GM04503 (cell line): ENCODE measurements at regions not wholly inside any gene's neighbourhood (a gene's known extent, or its start where the extent isn't known, plus 50 kb on each side); places are given as distances from the start of the nearest gene placed in this dataset.

ENCODE experiments used
- DNase-seq: peaks from one replicate; pipeline ENCODE4 v3.0.0-alpha.2; 2012; ENCODE audit warnings: low read depth

DNA sequence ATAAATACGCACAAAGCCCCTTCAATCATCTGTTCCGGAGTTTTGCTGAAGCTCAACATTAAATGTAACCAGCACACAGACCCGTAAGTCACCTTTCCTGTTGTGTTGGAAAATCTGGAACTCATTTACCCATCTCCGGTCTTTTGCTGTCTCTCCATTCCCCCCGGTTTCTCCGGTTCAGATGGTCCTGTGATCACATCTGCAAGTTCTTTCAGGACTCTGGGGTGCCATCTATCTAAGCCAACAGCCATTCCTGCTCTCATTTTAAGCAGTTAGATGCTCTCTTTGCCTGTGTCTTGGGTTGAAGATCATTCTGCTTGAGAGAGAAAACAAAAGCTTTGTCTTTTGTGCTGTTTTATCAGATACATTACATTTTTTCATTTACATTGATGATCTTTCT, 91.7 kb upstream of the TGIF1 start:
- DNase-seq = no peak

DNA sequence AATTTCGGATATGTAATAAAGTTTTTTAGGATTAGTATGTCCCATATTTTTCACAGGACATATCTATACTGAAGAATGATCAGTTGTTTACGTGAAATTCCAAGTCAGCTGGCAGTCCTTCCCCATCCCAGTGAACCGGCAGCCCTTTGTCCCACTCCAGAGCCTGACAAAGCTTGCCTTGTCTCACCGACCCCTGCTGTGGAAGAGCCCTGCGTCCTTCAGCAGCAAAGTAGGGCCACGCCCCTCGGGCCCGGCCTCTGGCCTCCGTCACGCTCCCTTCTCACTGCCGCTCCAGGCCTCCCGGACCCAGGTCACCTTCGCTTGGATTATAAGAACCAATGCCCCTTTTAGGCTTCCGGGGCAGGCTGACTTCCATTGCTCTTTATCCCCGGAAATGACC, 89.8 kb upstream of the TGIF1 start:
- no peak for DNase-seq

DNA sequence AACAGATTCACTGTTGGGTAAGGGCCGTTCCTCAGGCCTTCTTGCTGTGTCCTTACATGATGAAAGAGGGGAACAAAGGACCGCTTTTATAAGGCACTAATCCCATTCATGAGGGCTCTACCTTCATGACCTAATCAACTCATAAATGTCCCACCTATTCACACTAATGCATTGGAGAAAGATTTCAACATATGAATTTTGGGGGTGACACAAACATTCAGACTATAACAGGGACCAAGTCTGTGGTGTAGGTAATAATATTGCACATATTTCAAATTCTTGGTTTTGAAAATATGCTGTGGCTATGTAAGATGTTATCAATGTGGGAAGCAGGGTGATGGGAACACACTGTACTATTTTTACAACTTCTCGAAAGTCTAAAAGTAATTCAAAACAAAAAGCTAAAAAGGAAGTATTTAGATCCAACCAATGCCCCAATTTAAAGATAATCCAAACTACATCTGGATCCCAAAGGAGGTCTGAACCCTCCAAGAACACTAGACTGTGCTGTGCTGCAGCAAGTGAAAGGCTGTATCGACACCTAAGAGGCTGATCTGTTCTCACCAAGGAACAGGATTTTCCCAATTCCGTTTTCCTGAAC, 82.4 kb upstream of the TGIF1 start:
- DNase-seq = peak; percentile 13

DNA sequence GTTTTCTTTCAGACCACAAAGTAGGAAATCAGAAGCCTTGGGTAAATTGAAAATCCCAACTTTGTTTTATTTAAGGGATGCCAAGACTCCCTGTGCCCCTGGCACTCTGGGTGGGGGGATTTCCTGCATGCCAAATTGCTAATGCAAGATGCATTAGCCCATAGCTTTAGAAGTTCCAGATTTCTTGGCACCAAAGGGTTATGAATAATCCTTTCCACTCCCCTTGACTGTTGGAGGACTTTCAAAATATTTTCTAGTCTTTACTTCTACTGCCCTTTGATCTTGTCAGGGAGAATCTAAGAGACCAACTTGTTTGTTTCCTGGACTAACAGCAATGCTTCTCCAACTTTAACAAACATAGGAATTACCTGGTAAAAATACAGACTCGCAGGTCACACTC, 81.8 kb upstream of the TGIF1 start:
- peak; percentile 15 for DNase-seq

DNA sequence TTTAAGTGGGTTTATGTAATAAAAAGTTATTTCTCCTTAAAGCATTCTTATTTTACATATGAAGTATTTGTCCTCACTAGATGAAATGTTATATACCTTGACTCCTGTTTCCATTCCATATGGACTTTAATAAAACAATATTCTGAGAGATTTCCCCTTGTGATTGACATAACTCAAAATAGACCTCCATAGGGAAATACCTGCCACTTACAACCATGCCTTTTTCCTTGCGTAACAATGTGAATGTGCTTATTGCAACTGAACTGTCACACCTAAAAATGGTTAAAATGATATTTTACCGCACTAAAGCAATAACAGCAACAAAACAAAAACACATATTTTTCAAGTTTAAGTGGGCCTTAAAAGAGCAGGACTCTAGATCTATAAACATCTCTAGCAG, 70.3 kb upstream of the TGIF1 start:
- no peak for DNase-seq

DNA sequence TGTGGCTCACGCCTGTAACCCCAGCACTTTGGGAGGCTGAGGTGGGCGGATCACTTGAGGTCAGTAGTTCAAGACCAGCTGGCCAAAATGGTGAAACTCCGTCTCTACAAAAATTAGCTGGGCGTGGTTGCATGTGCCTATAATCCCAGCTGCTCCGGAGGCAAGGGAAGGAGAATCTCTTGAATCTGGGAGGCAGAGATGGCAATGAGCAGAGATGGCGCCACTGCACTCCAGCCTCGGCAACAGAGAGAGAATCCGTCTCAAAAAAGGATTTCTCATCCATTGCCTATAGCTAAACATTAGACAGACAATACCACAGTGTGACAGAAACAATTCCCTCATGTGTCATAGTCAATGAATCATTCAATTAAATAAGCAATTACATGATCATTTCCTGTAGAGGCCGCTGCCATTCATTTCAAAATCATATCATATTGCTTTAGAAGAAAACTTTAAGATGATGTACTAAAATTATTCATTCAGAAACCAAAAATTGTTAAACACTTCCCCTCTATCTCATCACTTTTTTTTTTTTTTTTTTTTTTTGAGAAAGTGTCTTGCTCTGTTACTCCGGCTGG, 69.5 kb upstream of the TGIF1 start:
- no peak for DNase-seq

DNA sequence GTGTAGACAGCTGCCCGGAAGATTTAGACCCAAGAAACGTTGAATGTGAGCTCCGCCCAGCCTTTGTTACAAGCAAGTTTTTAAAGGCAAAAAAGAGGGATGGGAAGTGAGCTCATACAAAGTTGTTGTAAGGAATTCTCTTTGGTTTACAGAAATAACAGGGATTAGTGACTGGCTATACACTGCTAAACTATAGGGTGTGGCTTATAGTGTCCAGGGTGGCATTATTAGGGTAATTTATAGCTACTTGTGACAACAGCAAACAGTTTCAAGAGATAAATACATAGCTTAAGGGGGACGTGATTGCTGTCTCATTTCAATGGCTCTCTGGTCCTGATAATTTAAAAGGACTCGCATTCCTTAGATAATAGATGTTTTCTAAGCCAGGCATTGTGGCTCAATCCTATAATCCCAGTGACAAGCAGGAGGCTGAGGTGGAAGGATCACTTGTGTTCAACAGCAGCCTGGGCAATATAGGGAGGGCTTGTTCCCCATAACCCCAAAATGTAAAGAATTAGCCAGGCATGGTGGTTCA, 66.5 kb upstream of the TGIF1 start:
- DNase-seq = no peak

DNA sequence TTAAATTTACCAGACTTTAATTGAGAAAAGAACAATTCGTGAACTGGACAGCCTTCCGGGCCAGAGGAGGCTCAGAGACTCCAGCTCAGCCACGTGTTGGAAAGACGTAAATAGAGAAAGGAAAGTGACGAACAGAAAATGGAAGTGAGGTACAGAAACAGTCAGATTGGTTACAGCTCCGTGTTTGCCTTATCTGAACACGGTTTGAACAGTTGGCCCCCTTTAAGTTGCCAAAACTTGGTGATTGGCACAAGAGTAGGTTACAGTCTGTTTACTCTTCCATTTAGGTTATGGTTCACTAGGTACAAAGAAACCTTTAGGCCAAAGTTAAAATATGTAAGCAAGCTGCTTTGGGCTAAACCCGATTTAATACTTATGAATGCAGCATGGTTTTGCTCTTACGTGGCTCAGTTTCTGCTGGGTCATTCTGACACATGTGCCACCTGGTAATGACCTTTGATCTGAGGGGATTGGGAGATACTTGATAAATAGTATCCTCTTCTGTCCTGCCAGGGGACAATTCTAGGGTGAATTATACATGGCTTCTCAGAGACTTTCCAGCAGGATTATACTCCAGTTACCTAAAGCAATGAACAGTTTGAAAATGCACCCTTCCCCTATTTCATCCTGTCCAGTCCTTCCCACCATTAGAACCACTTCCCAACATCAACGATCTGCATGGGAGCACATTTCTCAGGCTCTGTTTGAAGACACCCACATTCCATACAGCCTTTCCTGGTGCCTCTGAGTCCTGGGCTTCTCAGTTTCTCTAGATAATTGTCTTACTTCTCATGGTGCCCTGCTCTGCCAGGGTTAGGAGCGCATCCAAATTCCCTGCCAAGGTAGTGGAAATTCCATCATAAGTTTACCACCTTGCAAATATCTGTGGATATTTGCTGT, 65.1 kb upstream of the TGIF1 start:
- DNase-seq = no peak

DNA sequence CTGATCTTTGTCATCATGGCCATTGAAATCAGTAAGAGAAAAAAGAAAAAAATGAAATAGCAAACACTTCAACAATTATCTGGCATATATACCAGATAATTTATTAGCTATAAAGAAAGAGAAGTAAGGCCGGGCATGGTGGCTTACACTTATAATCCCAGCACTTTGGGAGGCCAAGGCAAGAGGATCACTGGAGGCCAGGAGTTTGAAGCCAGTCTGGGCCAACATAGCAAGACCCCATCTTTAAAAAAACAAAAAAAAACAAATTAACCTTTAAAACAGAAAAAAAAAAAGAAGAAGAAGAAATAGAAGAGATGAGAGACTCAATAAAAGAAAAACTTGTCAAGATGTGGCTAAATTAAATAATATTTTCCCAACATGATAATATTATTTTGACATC, 61.6 kb upstream of the TGIF1 start:
- no peak for DNase-seq

DNA sequence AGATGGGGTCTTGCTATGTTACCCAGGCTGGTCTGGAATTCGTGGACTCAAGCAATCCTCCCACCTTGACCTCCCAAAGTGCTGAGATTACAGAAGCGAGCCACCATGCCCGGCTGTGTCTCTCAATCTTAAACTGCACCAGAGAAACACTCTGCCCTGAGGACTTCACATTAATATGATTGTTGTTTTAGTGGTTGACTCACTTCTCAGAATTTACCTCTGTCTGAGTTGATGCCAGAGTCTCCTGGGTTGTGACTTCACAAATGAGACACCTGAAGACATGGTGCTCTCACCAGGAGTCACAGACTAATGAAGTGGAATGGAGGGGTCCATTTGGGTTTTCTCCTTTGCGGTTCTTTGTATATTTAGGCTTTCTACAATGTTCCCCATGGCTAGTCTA, 61.0 kb upstream of the TGIF1 start:
- DNase-seq = no peak

DNA sequence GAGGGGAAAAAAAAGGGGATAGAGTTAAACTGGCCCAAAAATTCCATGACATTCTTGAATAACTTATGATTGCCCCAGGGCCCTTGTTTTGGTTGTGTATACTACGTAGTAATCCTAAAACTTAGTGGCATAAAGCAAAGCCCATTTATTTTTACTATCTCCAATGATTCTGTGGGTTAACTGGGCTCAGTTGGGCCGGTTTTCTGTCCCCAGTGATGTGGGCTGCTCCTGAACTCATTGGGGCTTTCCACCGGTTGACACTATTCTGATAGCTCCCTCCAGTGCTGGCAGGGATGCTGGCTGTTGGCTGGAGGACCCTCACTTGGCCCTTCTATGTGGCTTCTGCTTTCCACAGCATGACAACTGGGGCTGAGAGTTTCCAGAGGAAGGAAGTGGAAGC, 60.0 kb upstream of the TGIF1 start:
- no peak for DNase-seq

DNA sequence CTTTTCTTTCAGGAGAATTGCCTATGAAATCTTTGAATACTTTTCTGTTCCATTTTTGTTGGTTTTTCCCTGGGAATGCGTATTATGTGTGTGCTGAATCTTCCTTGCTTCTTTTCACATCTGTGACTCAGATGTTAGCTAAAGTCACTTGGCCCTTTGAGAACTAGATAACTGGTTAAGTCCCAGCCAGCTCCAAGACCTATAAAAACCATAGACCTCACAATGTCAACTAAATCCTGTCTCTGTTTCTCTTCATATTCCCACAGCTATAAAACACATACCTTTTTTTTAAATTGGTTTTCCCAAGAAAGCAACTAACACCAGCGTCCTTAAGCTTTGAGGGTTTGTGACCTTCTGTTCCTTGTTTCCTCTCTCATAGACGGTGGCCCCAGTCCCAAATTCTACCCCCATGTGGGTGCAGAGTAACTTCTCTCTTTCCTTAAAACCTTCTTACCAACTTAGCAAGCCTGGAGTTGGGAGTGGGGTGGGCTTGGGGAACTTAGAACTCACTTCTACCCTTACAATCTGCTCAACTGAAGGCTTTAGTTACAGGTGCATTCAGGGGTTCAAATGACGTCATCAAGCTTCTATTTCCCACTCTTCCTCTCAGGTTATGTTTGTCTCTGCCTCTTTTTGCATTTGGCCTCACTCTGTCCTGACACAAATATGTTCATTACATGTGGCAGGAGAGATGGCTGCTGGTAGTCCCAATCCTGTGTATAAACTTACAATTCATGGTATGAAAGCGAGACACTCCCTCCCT, 58.1 kb upstream of the TGIF1 start:
- no peak for DNase-seq

DNA sequence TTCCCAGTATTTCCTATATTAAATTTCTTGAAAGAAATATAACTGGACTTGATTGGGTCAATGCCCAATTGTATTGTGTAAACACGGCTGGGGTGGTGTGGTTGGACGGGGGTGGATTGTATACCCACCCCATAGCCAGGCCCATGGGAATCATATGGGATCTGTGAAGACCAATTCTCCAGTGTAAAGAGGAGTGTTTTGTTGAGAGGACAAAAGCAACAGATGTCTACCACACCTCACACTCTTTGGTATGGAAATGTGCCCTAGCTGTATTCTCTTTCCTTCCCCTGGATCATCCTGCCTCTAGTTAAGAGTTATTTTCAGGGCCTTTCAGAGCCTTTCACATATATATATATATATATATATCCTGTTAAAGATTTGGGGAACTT, 57.5 kb upstream of the TGIF1 start:
- no peak for DNase-seq

DNA sequence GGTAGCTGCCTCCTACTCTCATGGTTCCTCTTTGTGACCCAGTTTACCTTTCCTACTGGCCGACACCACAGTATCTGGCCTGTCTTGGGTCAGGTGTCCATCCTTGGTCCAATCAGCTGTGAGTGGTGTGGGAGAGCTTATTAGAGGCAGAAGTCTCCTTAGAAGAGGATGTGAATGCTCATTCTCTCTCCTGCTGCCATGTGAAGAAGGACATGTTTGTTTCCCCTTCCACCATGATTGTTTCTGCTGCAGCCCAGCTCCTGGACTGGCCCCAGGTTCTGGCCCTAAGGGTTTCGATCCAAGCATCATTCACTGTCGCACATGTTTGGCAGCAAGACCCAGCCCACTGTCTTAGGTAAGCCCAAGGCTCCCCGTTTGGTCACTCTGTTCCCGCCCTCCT, 55.3 kb upstream of the TGIF1 start:
- DNase-seq = no peak

DNA sequence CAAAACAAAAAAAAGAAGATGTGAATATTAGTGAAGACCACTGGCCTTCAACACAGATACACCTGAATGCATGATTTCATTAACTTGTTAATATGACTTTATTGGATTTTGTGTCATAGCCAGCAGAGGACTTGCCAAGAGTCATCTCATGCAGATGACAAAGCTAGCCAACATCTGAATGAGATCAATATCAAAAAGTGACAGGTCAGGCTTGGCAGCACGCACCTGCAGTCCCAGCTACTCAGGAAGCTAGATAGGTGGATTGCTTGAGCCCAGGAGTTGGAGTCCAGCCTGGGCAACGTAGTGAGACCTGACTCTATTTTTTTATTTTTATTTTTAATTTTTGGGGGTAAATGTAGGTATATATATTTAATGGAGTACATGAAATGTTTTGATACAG, 54.5 kb upstream of the TGIF1 start:
- DNase-seq = no peak

DNA sequence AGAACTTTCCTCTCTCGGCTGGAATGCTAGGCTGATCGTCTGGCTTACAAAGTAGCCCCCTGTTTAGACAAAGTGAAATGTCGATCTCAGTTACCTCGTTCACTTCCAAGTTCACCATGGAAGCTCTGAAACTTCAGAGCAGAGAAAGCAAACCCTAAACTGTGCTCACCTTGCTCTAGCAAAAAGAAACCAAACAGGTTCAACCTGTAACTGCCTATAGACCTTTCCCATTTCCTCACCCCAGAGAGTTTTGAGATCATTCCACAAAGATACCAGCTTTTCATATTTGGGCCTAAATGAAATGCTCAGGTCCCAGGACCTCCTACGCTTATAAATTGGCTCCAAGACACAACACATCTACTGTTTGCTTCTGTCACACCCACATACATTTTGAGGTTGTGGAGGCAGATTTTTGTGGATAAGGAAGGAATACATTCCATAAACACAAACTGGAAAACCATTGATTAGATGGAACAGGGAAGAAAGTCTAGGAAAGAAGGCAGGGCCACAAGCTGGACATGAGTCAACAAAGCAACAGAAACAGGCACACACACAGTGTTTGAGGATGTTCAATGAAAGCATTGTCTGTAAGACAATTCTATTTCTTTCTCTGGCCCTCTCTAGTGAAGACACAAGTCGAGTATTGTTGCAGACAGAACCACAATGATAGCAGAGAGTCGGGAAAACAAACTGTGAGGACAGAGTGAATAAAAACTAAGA, 52.8 kb upstream of the TGIF1 start:
- no peak for DNase-seq

DNA sequence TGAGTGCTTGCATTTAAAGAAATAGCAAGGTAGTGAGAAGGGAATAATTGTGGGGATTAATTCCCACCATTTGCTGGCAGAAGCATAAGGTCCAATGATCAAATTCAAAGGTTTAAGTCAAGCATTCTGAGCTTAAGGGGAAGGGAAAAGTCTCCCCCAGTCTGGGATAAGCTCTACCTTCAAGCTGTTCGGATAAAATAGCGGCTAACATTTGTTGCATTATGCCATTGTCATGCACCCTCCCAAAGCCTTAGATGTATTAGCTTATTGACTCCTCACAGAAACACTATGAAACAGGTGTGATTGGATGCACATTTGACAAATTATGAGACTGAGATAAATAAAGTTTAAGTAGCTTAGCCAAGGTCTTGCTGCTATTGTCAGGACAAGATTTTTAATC, 52.2 kb upstream of the TGIF1 start:
- DNase-seq = no peak
